Left colon (tissue), 2 donors: ENCODE measurements at regions not wholly inside any gene's neighbourhood (a gene's known extent, or its start where the extent isn't known, plus 50 kb on each side); places are given as distances from the start of the nearest gene placed in this dataset.
A peak's percentile ranks its signal among the peaks of the same experiment; 100 is the strongest.

Experiments
- ATAC-seq: fragments of 200-7000 bp; cut with Tn5 transposase; one replicate; pipeline ENCODE4 v1.9.1; 2020; ENCODE audit warnings: mild to moderate bottlenecking, moderate library complexity
- DNase-seq, 2 donors: peaks; one replicate each; pipeline ENCODE4 v3.0.0-alpha.2; 2020
- intact Hi-C, 2 donors: fragments of 100-400 bp; cut with DNase I in 1 of 2; cut with micrococcal nuclease in 1 of 2; formaldehyde crosslinking; loops; one replicate each; pipeline versions ENCODE4 v1.11.2 to v1.14.0; 2022; cut with DNase I, micrococcal nuclease
- donor health status: DM: no; HTN: no; CAD: no.
- donor health status: DM: yes; HTN: yes; CAD: no.

DNA sequence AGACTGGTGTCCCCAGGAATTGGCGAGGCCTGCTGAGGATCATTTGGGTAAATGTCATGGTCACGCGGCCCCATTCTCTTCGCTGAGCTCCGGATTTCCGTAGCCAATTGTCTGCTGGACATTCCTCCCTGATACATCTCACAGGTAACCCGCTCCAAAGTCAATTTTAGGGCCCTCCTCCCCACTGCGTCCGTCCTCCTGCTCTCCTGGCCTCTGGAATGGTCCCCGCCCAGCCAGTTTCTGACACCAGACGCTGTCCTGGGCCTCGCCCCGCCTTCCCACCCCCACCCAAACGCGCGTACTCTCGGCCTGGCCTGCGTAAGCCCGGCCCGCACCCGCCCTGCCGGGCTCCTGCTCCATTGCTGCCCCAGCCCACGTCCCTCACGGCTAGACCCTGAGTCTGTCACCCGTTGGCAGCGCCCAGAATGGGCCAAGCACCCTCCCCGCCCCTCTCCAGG lies 202.0 kb downstream of the AUH start:
- peak; percentile 71 for ATAC-seq
- DNase-seq = peak; percentile 59 to 79
- intact Hi-C loops = no loop called here

DNA sequence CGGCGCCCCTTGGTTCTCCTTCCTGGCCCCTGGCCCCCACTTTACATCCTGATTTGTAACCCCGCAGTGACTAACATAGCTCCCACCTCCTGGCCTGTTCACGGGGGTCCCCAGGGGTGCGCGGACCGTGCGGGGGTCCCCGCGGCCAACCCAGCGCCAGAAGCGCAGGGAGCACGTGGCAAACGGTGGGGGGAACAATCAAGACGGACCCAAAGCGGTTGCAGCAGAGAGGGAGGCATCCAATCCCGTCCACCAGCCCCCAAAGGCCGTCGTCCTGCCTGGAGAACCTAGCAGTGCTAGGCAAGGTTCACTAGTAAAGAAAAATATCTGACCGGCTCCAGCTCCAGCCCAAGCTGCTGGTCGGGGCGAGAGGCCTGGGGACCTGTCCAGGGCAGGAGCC lies 201.5 kb downstream of the AUH start:
- ATAC-seq = no peak
- no peak for DNase-seq
- intact Hi-C loops = no loop called here

- DNase-seq (no peak), ATAC-seq (no peak)
- intact Hi-C loops = no loop called here
These were observed 200.9 kb downstream of the AUH start for GRCh38 chr9:91160599-91161464.

DNA sequence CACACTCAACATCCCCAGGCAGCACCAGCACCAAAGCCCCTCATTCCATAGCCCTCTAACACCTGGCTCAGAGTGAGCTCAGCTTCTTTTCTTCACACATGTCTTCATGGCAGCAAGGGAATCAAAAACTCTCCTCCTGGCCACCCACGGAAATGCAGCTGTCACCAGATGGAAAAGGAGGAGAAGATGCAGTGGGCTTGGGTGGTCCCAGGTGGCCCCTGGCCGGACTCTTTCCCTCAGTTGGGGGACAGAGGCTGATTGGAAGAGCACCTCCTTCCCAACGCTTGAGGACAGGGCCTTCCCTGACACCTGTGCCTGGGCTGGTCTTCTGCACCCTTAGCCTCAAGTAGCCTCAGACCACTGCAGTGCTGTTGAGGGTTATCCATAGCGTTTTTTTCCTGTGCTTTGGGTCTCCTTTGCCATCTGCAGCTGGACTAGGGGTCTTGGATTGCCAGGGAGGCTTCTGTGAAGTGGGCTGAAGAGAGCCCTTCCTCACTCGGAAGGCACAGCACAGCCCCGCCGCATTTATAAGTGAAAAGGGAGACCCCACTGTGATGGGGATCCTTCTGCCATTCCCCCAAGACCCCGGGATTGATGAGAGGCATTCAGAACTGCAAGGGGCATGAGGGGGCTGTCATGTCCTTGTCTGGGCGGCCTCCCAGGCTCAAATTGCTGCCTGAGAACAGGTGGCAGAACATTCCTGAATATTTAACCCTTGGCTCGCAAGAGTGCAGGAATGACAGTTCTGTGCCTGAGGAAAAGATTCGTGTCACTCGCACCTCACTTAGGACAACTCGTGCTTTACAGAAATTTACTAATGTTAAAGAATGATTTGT lies 200.0 kb downstream of the AUH start:
- DNase-seq = no peak
- intact Hi-C loops = no loop called here
- no peak for ATAC-seq

- ATAC-seq = no peak
- DNase-seq = no peak
- intact Hi-C loops = no loop called here
These were observed 199.4 kb downstream of the AUH start for GRCh38 chr9:91162311-91162710.

DNA sequence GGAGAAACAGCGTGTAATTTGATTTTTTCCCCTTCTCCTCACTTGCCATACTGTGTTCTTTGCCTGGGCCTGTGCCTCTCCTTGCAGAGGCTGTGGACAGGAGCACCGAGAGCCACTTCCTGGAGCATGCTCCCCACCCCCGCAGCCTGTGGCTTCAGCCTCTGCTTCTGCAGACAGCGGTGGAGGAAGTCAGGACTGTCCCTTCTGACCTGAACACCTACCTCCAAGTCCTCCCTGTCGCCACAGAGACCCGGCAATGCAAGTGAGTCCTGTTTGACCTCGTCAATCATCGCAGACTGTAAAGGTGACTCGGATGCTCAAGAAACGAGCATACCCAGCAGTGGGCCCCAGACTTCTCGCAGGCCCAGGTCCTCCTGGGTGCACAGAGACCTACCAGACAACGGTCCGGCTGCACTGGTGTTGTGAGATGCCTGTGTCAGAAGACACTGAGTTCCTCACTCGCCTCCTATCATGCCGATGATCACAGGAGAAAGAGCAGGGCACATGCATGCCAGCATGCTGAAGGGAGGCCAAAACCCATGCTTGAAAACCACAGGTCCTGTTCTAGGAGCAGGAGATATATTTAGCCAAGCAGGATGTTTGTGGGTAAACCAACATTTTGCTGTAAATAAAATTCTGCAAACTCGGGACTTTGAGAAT lies 198.8 kb downstream of the AUH start:
- ATAC-seq (peak; percentile 30), DNase-seq (peak; percentile 78 to 81)
- intact Hi-C loops = no loop called here

DNA sequence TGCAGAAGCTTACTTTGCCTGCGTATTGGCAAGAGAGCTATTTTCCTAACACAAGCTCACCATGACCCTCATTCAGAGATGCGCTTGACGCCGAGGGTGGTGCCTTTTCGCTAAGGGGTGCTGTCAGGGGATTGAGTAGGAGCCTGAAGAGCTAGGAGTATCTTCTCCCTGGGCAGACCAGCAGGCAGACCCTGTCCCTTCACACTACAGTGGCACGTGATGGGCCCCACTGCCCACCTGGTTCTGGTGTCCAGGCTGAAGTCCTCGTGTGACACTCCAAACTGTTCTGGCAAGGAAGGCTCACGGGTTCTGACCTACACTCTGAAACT lies 198.3 kb downstream of the AUH start:
- intact Hi-C loops = no loop called here
- ATAC-seq (no peak), DNase-seq (no peak)

- no peak for DNase-seq
- ATAC-seq = no peak
- intact Hi-C loops = no loop called here
These were observed 197.8 kb downstream of the AUH start for GRCh38 chr9:91163773-91164471.
